IMR-90 (cell line): ENCODE measurements at regions not wholly inside any gene's neighbourhood (a gene's known extent, or its start where the extent isn't known, plus 50 kb on each side); places are given as distances from the start of the nearest gene placed in this dataset.
"Not testable (repeated sequence)": the region's sequence is repeated elsewhere in the genome, so short reads cannot be mapped to it uniquely, and the experiment has no call there.

Experiments used
- CEBPB ChIP-seq: IDR thresholded peaks from 2 replicates; pipeline ENCODE4 v1.6.1; 2012; ENCODE audit warnings: low read depth, low read length, improper control_type of control experiment
- FOS ChIP-seq: fragments of 150-350 bp; IDR thresholded peaks from 2 replicates; pipeline ENCODE4 v1.6.1; 2016; ENCODE audit warnings: low read depth, low read length
- MAFK ChIP-seq: IDR thresholded peaks from 2 replicates; pipeline ENCODE4 v1.6.1; 2012; ENCODE audit warnings: low read depth, low read length, improper control_type of control experiment
- MXI1 ChIP-seq: IDR thresholded peaks from 2 replicates; pipeline ENCODE4 v1.6.1; 2012; ENCODE audit warnings: low read depth, mild to moderate bottlenecking, low read length, moderate library complexity, borderline replicate concordance
- NFE2L2 ChIP-seq: fragments of 150-350 bp; IDR thresholded peaks from 2 replicates; pipeline ENCODE4 v1.6.1; 2016; ENCODE audit warnings: low read depth, mild to moderate bottlenecking, low read length
- POLR2A ChIP-seq: IDR thresholded peaks from 2 replicates; pipeline ENCODE4 v1.6.1; 2012; ENCODE audit warnings: mild to moderate bottlenecking, low read depth, low read length
- TF ChIP-seq, protein P1 (sequence below): conservative IDR thresholded peaks from 2 replicates; pipeline ENCODE4 v1.5.1; 2012; ENCODE audit warnings: mild to moderate bottlenecking, low read depth, low read length, improper control_type of control experiment
- TF ChIP-seq, protein P2 (sequence below): fragments of 150-350 bp; IDR thresholded peaks from 2 replicates; pipeline ENCODE4 v1.6.1; 2017; ENCODE audit warnings: mild to moderate bottlenecking, antibody characterized with exemption, low read length, low read depth

DNA sequence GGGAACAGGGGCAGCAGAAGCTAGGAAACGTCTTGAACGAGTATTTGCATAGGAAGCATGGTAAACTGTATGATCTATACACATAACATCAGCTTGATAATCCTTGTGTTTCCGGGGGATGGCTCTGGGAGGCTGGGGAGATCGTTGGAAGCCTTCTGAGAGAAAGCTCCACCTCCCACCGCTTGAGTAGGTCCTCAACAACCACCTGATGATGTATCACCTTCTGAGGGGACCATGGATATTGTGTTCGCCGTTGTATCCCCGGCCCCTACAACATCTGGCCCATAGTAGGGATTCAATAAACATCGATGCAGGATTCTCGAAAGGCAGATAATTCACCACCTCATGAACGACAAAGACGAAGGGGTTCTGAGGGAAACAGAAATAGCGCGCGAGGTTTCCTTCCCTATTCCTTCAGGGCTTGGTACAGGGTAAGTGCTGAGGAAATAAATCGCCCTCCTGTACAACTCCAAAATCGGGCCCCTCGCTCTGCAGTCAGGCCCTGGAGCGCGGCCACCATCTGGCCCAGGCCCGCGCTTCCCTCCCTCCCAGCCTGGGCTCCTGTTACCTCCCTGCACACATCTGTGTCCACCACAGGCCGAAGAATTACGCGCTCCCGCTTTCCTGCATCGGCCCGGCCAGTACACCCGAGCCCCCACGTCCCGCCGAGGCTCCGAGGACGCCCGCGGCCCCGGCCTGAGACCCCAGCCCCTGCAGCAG, 71.3 kb downstream of the B4GALT7 start:
- TF ChIP-seq, protein P1, sequence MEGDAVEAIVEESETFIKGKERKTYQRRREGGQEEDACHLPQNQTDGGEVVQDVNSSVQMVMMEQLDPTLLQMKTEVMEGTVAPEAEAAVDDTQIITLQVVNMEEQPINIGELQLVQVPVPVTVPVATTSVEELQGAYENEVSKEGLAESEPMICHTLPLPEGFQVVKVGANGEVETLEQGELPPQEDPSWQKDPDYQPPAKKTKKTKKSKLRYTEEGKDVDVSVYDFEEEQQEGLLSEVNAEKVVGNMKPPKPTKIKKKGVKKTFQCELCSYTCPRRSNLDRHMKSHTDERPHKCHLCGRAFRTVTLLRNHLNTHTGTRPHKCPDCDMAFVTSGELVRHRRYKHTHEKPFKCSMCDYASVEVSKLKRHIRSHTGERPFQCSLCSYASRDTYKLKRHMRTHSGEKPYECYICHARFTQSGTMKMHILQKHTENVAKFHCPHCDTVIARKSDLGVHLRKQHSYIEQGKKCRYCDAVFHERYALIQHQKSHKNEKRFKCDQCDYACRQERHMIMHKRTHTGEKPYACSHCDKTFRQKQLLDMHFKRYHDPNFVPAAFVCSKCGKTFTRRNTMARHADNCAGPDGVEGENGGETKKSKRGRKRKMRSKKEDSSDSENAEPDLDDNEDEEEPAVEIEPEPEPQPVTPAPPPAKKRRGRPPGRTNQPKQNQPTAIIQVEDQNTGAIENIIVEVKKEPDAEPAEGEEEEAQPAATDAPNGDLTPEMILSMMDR = not testable (repeated sequence)
- not testable (repeated sequence) for TF ChIP-seq POLR2A, MXI1, MAFK, FOS, NFE2L2, CEBPB
- TF ChIP-seq, protein P2, sequence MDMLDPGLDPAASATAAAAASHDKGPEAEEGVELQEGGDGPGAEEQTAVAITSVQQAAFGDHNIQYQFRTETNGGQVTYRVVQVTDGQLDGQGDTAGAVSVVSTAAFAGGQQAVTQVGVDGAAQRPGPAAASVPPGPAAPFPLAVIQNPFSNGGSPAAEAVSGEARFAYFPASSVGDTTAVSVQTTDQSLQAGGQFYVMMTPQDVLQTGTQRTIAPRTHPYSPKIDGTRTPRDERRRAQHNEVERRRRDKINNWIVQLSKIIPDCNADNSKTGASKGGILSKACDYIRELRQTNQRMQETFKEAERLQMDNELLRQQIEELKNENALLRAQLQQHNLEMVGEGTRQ = not testable (repeated sequence)
